NOMO-1 treated with DMSO at 0.1 percent for 48 hours (cell line): ENCODE measurements at regions not wholly inside any gene's neighbourhood (a gene's known extent, or its start where the extent isn't known, plus 50 kb on each side); places are given as distances from the start of the nearest gene placed in this dataset.

Experiments used
- DNase-seq: peaks from one replicate; lab custom pipeline; 2025; ENCODE audit not compliant: unreplicated experiment; lab: John Stamatoyannopoulos, UW

GRCh38 chr22:22080270-22080669, 97.7 kb upstream of the TOP3B start:
- no peak for DNase-seq

GRCh38 chr22:22079404-22080148, 97.0 kb upstream of the TOP3B start:
- no peak for DNase-seq

DNA sequence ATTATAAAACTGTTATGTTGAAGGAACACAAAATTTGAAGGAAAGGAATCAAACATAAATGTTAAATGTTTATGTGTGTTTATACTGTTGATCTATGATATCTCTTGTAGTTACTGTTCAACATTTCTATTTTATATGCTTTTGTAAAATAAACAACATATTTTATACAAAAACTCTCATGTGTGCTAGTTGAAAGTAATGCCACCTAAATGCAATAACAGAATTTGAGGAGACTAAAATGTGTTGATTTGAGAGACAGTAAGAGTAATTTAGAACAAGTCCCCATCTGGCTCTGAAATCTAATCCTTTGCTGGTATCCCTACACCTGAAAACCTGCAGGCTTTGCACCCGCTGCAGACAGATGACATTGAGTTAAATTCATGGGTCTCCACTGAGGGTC, 95.7 kb upstream of the TOP3B start:
- DNase-seq, result no peak

GRCh38 chr22:22076932-22077703, 94.5 kb upstream of the TOP3B start:
- peak; percentile 19 for DNase-seq

- DNase-seq, result no peak
Measured at GRCh38 chr22:22076361-22076760, 93.8 kb upstream of the TOP3B start.

DNA sequence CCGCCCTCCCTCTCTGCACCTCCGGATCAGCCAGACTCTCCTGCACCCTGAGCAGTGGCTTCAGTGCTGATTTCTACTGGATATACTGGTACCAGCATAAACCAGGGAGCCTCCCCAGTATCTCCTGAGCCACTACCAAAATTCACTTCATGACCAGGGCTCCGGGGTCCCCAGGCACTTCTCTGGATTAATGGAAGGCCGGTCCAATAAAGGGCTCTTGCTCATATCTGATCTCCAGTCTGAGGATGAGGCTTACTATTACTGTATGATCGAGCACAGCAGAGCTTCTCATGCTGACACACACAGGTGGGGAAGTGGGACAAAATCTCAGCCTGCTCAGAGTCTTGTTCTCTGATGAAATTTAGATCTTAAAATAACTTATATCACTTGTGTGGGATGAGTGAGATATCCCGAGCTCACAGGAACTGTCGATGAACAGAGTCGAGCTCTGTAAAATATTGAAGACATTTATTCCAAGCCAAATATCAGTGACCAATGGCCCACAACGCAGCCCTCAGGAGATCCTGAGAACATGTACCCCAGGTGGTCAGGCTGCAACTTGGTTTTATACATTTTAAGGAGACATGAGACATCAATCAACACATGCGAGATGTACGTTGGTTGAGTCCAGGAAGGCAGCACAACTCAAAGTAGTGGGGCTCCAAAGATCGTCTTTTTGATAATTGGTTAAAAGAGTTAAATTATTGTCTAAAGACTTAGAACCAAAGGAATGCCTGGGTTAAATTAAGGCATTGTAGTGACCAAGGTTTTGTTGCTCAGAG, 93.0 kb upstream of the TOP3B start:
- peak; percentile 3 for DNase-seq

DNA sequence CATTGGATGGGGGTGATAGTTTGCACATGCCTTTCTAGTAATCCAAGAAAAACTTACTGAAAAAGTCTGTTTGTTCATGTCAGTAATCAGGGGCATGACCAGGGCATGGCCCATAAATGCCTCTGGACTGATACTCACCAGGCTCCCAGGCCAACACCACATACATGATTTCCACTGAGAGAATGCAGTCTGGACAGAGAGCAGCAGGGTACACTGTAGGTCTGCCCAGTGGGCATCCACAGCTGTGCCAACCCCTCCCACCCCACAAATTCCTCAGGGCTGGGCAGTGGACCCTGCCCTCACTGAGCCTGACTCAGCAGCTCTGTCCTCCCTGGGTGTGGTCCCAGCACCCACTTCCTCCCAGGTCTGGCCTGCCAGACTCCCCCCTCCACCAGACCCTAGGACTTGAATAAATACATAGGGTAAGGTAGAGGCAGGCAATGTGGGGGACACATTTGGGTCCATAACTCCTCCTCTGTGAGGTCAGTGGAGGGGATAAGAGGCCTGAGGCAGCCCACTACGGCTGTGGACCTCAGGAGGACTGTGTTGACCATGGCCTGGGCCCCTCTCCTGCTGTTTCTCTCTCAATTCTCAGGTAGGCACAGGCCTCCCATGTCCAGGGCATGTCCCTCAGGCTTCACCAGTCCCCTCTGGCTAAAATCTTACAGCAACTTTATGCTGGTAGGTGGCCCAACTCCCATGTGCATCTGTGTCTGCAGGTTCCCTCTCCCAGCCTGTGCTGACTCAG, 92.2 kb upstream of the TOP3B start:
- no peak for DNase-seq

- DNase-seq, result no peak
Measured at GRCh38 chr22:22073769-22074561, 91.4 kb upstream of the TOP3B start.

GRCh38 chr22:22072169-22072836, 89.7 kb upstream of the TOP3B start:
- no peak for DNase-seq

DNA sequence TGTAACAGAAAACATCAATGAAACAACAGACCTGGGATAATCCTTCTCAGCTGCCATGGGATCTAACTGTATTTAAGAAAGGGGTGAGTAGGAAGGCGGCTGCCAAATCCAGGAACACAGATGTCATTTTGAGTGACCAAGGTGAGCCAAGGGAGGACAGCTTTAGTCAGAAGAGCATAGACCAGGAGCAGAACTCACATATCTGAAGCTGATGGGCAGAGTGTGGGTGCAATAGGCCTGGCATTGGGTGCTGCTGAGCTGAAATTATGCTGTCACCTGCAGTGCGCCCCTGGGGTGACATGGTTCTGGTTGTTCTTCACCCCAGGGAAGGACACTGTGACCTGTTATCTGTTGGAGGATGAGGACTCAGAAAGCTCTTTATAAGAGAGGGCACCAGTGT, 88.9 kb upstream of the TOP3B start:
- DNase-seq, result no peak

GRCh38 chr22:22070371-22070824, 87.8 kb upstream of the TOP3B start:
- no peak for DNase-seq

DNA sequence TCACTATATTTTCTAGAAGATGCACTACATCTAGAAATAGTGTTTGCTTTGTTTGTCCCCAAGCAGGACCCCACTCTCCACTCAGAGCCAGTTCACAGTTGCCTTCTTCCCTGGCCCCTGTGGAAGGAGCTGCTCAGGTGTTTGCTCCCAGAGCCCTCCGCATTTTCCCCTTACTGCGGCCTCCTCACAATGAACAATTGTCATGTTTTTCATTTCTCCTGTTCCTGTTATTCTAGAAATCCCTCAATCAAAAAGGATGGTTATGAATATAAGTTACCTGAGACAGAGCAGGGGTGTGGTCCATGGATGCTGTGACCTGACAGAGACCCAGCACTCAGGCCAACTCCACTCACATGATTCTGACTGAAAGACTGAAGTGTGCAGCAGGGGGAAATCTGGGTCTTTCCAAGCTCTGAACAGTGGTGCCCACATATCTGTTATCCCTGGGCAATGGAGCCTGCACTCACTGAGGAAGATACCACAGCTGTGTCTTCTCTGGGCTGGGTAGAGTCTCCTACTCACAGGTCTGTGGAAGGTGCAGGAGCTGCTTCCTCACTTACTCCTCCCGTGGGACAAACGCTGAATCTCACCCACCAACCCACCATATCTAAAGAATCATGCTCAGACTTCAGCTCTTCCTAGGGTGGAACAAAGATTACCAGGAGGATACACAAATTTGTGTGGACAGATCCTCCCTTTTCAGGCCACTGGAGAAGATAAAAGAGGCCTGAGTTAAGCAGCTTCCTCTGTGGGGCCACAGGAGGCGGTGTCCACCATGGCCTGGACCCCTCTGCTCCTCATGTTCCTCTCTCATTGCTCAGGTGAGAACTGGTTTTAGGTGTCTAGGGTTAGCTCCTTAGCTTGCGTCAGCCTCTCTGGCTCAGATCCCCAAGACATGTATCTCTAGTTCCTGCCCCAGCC, 87.1 kb upstream of the TOP3B start:
- DNase-seq, result no peak

- DNase-seq, result no peak
Measured at GRCh38 chr22:22068657-22069056, 86.1 kb upstream of the TOP3B start.

DNA sequence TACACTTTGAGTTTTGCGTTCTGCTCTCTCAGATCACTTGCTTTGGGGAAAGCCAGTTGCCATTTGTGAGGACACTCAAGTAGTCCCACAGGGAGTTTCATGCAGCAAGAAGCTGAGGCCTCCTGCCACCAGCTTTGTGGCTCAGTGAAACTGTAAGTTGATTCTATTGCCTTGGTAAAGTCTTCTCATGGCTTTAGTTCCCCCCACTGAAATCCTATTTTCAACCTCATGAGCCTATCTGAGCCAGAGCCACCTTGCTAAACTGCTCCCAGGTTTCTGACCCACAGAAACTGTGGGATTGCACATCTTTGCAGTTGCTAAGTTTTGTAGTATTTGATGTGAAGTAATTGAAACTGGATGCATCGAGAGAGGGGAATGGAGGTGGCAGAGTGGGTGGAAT, 85.4 kb upstream of the TOP3B start:
- DNase-seq, result no peak

DNA sequence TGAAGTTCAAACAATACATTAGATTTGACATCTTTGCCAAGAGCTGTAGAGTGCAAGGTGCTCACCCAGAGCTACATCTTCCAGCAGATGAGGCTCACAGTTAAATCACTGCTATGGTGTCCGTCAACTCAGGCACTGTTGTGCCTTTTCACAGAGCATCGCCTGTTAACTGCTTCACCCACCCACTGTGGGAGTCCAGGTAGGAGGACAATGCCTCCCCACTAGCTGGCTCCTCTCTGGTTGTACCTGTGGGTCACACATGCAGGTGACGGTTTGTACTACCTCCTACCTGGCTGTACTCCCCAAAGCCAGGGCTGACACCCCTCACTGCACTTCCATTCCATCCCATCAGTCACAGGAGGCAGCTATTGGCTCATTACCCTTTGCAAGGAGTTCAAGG, 84.6 kb upstream of the TOP3B start:
- no peak for DNase-seq

GRCh38 chr22:22064580-22064979, 82.0 kb upstream of the TOP3B start:
- DNase-seq, result no peak

- no peak for DNase-seq
Measured at GRCh38 chr22:22062306-22062793, 79.8 kb upstream of the TOP3B start.
